ENCODE measurements at regions not wholly inside any gene's neighbourhood (a gene's known extent, or its start where the extent isn't known, plus 50 kb on each side); places are given as distances from the start of the nearest gene placed in this dataset.

GRCh38 chr20:22288156-22288555 lies 296.2 kb downstream of the FOXA2 start:
- H3K9me1 ChIP-seq (ENCODE audit: control insufficient read depth, insufficient read depth, low read length), result no peaks in the 10 kb centered on the region
- H3K27me3 ChIP-seq (ENCODE audit: control insufficient read depth in 2 of 2, insufficient read depth in 2 of 2, low read length in 2 of 2), result no peaks in the 10 kb centered on the region
- no peaks in the 10 kb centered on the region for H3K4me1 ChIP-seq (replicated peaks in 1 of 2; ENCODE audit: control insufficient read depth in 2 of 2, insufficient read depth in 2 of 2, low read length in 2 of 2)
- DNase-seq (ENCODE audit: extremely low read depth in 1 of 4, low spot score in 3 of 4) (no peak), FAIRE-seq (no peak), ATAC-seq (no peak)
- H3K4me3 ChIP-seq, result no peak overlapping the region
- in situ Hi-C loops (cut with MboI) (no loop called here), intact Hi-C loops (cut with micrococcal nuclease) (no loop called here)
- WGBS (ENCODE audit: insufficient coverage, low coverage, missing lambda C conversion rate), result 0% methylated on average over 5 of the region's 5 CpGs
- no peak overlapping the region for H2AFZ ChIP-seq (ENCODE audit: low read depth, low read length)
- H3K36me3 ChIP-seq (ENCODE audit: control insufficient read depth, insufficient read depth, low read length), result no peaks in the 10 kb centered on the region
- no peak overlapping the region for H3K9ac ChIP-seq (ENCODE audit: insufficient read depth in 1 of 2, low read depth in 2 of 2, low read length in 2 of 2)
- no peaks in the 10 kb centered on the region for H3K79me2 ChIP-seq (ENCODE audit: control insufficient read depth, insufficient read depth, low read length)
- BruUV-seq (replicated peaks), result no TSS peak
- POLR2A ChIA-PET, result no interaction called here
- CTCF ChIA-PET (ENCODE audit: low intra/inter-chr PET ratio), result no interaction called here
- no peaks in the 10 kb centered on the region for H3K9me3 ChIP-seq (replicated peaks; ENCODE audit: control insufficient read depth, insufficient read depth, low read depth, low read length)
- H4K20me1 ChIP-seq (replicated peaks; ENCODE audit: control insufficient read depth, insufficient read depth, low read length), result no peaks in the 10 kb centered on the region
- H3K4me2 ChIP-seq (ENCODE audit: insufficient read depth, low read length), result no peak overlapping the region
- H3K27ac ChIP-seq (ENCODE audit: extremely low read depth, low read depth, low read length), result no peak overlapping the region
- TF ChIP-seq ZBTB43 (CRISPR knock-in tag; IDR thresholded peaks at IDR 0.05) (no peak), GATAD2A (IDR thresholded peaks at IDR 0.05) (no peak), CBX8 (IDR thresholded peaks at IDR 0.05; ENCODE audit: borderline replicate concordance, extremely low read depth, low read depth, low read length, poor library complexity, severe bottlenecking) (no peak), ATF3 (IDR thresholded peaks at IDR 0.05) (no peak), ATF3 (CRISPR knock-in tag; conservative IDR thresholded peaks at IDR 0.05) (no peak), ARID4B (CRISPR knock-in tag; IDR thresholded peaks at IDR 0.05) (no peak), RBM39 (optimal IDR thresholded peaks at IDR 0.05; ENCODE audit: low read depth, low read length) (no peak), TAL1 (IDR thresholded peaks at IDR 0.05) (no peak), CXXC5 (CRISPR knock-in tag; IDR thresholded peaks at IDR 0.05) (no peak)
- TF ChIP-seq, protein P1, sequence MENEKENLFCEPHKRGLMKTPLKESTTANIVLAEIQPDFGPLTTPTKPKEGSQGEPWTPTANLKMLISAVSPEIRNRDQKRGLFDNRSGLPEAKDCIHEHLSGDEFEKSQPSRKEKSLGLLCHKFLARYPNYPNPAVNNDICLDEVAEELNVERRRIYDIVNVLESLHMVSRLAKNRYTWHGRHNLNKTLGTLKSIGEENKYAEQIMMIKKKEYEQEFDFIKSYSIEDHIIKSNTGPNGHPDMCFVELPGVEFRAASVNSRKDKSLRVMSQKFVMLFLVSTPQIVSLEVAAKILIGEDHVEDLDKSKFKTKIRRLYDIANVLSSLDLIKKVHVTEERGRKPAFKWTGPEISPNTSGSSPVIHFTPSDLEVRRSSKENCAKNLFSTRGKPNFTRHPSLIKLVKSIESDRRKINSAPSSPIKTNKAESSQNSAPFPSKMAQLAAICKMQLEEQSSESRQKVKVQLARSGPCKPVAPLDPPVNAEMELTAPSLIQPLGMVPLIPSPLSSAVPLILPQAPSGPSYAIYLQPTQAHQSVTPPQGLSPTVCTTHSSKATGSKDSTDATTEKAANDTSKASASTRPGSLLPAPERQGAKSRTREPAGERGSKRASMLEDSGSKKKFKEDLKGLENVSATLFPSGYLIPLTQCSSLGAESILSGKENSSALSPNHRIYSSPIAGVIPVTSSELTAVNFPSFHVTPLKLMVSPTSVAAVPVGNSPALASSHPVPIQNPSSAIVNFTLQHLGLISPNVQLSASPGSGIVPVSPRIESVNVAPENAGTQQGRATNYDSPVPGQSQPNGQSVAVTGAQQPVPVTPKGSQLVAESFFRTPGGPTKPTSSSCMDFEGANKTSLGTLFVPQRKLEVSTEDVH (IDR thresholded peaks at IDR 0.05; ENCODE audit: low read depth, partially characterized antibody), result no peak

Data from K562 (cell line).